HepG2 (cell line): ENCODE measurements at regions not wholly inside any gene's neighbourhood (a gene's known extent, or its start where the extent isn't known, plus 50 kb on each side); places are given as distances from the start of the nearest gene placed in this dataset.

Experiments
- DMAP1 ChIP-seq: IDR thresholded peaks from 2 replicates; pipeline ENCODE4 v1.6.1; 2016
- DPF2 ChIP-seq: sonication (generic); formaldehyde crosslinking; IDR thresholded peaks from 2 replicates; pipeline ENCODE4 v1.4.0; 2020; ENCODE audit warnings: mild to moderate bottlenecking, low read depth, missing genetic modification reagents, borderline replicate concordance
- EEA1 ChIP-seq: sonication (generic); formaldehyde crosslinking; IDR thresholded peaks from 2 replicates; pipeline ENCODE4 v1.5.1; 2020; ENCODE audit warnings: mild to moderate bottlenecking, missing genetic modification reagents, borderline replicate concordance
- NCOA2 ChIP-seq: sonication (generic); formaldehyde crosslinking; IDR thresholded peaks from 2 replicates; pipeline ENCODE4 v1.8.0; 2022; ENCODE audit warnings: inconsistent platforms
- PHF8 ChIP-seq: sonication (generic); formaldehyde crosslinking; IDR thresholded peaks from 2 replicates; pipeline ENCODE4 v1.5.0; 2020; ENCODE audit warnings: missing genetic modification reagents
- RFX3 ChIP-seq: IDR thresholded peaks from 2 replicates; pipeline ENCODE4 v1.6.1; 2016; ENCODE audit warnings: missing biosample characterization, missing genetic modification reagents
- SIN3A ChIP-seq: IDR thresholded peaks from 2 replicates; pipeline ENCODE4 v1.6.1; 2011; ENCODE audit warnings: low read depth, mild to moderate bottlenecking, control low read depth, low read length, borderline replicate concordance
- SIX1 ChIP-seq: sonication (generic); formaldehyde crosslinking; IDR thresholded peaks from 2 replicates; pipeline ENCODE4 v1.4.0; 2020; ENCODE audit warnings: missing genetic modification reagents, borderline replicate concordance
- SSRP1 ChIP-seq: IDR thresholded peaks from 2 replicates; pipeline ENCODE4 v1.6.1; 2016; ENCODE audit warnings: control low read depth
- TGIF2 ChIP-seq: IDR thresholded peaks from 2 replicates; pipeline ENCODE4 v1.6.1; 2016; ENCODE audit warnings: control low read depth, missing compliant biosample characterization
- YEATS2 ChIP-seq: sonication (generic); formaldehyde crosslinking; IDR thresholded peaks from 2 replicates; pipeline ENCODE4 v1.4.0; 2020; ENCODE audit warnings: missing genetic modification reagents, borderline replicate concordance
- ZC3H4 ChIP-seq: sonication (generic); formaldehyde crosslinking; IDR thresholded peaks from 2 replicates; pipeline ENCODE4 v1.4.0; 2020; ENCODE audit warnings: missing genetic modification reagents, borderline replicate concordance
- ZNF17 ChIP-seq: sonication (generic); formaldehyde crosslinking; IDR thresholded peaks from 2 replicates; pipeline ENCODE4 v1.5.0; 2020; ENCODE audit warnings: mild to moderate bottlenecking, missing genetic modification reagents
- ZNF331 ChIP-seq: sonication (generic); formaldehyde crosslinking; IDR thresholded peaks from 2 replicates; pipeline ENCODE4 v1.4.0; 2020; ENCODE audit warnings: missing genetic modification reagents
- ZNF468 ChIP-seq: sonication (generic); formaldehyde crosslinking; IDR thresholded peaks from 2 replicates; pipeline ENCODE4 v1.8.0; 2022; ENCODE audit warnings: mild to moderate bottlenecking, moderate library complexity, missing genetic modification reagents
- ZNF549 ChIP-seq: sonication (generic); formaldehyde crosslinking; IDR thresholded peaks from 2 replicates; pipeline ENCODE4 v1.5.0; 2020; ENCODE audit warnings: missing genetic modification reagents
- ZNF572 ChIP-seq: sonication (generic); formaldehyde crosslinking; IDR thresholded peaks from 2 replicates; pipeline ENCODE4 v1.5.1; 2020; ENCODE audit warnings: mild to moderate bottlenecking, missing genetic modification reagents
- ZNF598 ChIP-seq: sonication (generic); formaldehyde crosslinking; IDR thresholded peaks from 2 replicates; pipeline ENCODE4 v1.5.1; 2020; ENCODE audit warnings: mild to moderate bottlenecking, missing genetic modification reagents, borderline replicate concordance
- ZNF644 ChIP-seq: IDR thresholded peaks from 2 replicates; pipeline ENCODE4 v1.6.1; 2016; ENCODE audit warnings: low read depth
- ZNF75D ChIP-seq: sonication (generic); formaldehyde crosslinking; IDR thresholded peaks from 2 replicates; pipeline ENCODE4 v1.8.1; 2023; ENCODE audit warnings: missing genetic modification reagents, mild to moderate bottlenecking, borderline replicate concordance
- ZNF761 ChIP-seq: sonication (generic); formaldehyde crosslinking; conservative IDR thresholded peaks from 2 replicates; pipeline ENCODE4 v1.4.0; 2020; ENCODE audit warnings: mild to moderate bottlenecking, missing genetic modification reagents
- TF ChIP-seq, protein P1 (sequence below): sonication (generic); formaldehyde crosslinking; IDR thresholded peaks from 2 replicates; pipeline ENCODE4 v1.4.0; 2020; ENCODE audit warnings: mild to moderate bottlenecking, missing genetic modification reagents
- TF ChIP-seq, protein P2 (sequence below): sonication (generic); formaldehyde crosslinking; IDR thresholded peaks from 2 replicates; pipeline ENCODE4 v1.4.0; 2020; ENCODE audit warnings: missing genetic modification reagents; ENCODE audit errors: not compliant biosample characterization
- TF ChIP-seq, protein P3 (sequence below): sonication (generic); formaldehyde crosslinking; IDR thresholded peaks from 2 replicates; pipeline ENCODE4 v1.4.0; 2020; ENCODE audit warnings: missing genetic modification reagents
- TF ChIP-seq, protein P4 (sequence below), 2 experiments: IDR thresholded peaks; 2 replicates each; pipeline ENCODE4 v1.6.1; 2011 to 2012; ENCODE audit warnings: low read length in 2 of 2, borderline replicate concordance in 1 of 2, low read depth in 1 of 2, mild to moderate bottlenecking in 1 of 2, moderate library complexity in 1 of 2

DNA sequence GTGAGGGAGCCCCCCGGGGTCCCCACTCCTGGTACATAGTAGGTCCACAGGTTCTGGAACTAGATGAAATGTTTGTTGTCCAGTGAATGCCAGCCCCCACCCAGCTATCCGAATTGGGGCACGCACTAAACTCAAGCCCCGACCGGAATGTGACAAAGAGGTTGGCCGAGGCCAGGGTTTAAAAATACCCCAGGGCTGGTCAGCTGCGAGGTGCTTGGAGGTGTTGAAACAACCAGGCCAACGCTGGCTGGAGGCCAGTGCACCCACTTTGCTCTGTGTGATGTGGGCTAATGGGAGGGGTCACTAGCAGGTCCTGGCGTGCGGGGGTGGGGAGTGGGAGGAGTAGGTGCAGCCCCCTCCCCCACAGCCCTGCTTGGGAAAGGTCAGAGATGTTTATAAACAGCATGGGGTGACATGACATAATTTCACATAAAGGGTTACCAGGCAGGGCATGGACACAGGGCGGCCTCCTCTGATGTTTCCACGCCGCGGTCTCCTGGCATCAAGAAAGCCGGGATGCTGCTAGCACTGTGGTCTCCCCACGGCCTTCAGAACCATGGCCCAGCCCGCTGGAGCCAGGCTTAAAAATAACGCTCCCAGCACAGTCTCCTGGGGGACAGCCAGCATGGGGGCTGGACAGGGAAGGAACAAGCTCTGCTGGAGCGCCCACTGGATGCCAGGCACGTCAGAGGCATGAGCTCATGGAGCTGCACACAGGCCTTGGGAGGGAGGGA is 111.2 kb upstream of the PTPN1 start (continued):
- TF ChIP-seq, protein P1, sequence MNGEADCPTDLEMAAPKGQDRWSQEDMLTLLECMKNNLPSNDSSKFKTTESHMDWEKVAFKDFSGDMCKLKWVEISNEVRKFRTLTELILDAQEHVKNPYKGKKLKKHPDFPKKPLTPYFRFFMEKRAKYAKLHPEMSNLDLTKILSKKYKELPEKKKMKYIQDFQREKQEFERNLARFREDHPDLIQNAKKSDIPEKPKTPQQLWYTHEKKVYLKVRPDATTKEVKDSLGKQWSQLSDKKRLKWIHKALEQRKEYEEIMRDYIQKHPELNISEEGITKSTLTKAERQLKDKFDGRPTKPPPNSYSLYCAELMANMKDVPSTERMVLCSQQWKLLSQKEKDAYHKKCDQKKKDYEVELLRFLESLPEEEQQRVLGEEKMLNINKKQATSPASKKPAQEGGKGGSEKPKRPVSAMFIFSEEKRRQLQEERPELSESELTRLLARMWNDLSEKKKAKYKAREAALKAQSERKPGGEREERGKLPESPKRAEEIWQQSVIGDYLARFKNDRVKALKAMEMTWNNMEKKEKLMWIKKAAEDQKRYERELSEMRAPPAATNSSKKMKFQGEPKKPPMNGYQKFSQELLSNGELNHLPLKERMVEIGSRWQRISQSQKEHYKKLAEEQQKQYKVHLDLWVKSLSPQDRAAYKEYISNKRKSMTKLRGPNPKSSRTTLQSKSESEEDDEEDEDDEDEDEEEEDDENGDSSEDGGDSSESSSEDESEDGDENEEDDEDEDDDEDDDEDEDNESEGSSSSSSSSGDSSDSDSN (CRISPR knock-in tag): peak; percentile 87
- TF ChIP-seq ZNF598: no peak
- TF ChIP-seq, protein P2, sequence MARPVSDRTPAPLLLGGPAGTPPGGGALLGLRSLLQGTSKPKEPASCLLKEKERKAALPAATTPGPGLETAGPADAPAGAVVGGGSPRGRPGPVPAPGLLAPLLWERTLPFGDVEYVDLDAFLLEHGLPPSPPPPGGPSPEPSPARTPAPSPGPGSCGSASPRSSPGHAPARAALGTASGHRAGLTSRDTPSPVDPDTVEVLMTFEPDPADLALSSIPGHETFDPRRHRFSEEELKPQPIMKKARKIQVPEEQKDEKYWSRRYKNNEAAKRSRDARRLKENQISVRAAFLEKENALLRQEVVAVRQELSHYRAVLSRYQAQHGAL (CRISPR knock-in tag): no peak
- peak; percentile 63 for TF ChIP-seq PHF8 (CRISPR knock-in tag)
- TF ChIP-seq ZNF468 (CRISPR knock-in tag): no peak
- no peak for TF ChIP-seq SSRP1 (CRISPR knock-in tag)
- no peak for TF ChIP-seq ZNF572 (CRISPR knock-in tag)
- TF ChIP-seq NCOA2 (CRISPR knock-in tag): peak; percentile 100
- peak; percentile 87; the same call in 1 of the 2 replicates for TF ChIP-seq YEATS2 (CRISPR knock-in tag)
- peak; percentile 92 for TF ChIP-seq ZNF761
- TF ChIP-seq ZC3H4: no peak
- peak; percentile 92 for TF ChIP-seq DPF2 (CRISPR knock-in tag)
- no peak for TF ChIP-seq ZNF549
- peak; percentile 91 for TF ChIP-seq TGIF2
- TF ChIP-seq ZNF17: no peak
- TF ChIP-seq, protein P3, sequence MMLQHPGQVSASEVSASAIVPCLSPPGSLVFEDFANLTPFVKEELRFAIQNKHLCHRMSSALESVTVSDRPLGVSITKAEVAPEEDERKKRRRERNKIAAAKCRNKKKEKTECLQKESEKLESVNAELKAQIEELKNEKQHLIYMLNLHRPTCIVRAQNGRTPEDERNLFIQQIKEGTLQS (CRISPR knock-in tag): peak; percentile 82
- TF ChIP-seq, protein P4, sequence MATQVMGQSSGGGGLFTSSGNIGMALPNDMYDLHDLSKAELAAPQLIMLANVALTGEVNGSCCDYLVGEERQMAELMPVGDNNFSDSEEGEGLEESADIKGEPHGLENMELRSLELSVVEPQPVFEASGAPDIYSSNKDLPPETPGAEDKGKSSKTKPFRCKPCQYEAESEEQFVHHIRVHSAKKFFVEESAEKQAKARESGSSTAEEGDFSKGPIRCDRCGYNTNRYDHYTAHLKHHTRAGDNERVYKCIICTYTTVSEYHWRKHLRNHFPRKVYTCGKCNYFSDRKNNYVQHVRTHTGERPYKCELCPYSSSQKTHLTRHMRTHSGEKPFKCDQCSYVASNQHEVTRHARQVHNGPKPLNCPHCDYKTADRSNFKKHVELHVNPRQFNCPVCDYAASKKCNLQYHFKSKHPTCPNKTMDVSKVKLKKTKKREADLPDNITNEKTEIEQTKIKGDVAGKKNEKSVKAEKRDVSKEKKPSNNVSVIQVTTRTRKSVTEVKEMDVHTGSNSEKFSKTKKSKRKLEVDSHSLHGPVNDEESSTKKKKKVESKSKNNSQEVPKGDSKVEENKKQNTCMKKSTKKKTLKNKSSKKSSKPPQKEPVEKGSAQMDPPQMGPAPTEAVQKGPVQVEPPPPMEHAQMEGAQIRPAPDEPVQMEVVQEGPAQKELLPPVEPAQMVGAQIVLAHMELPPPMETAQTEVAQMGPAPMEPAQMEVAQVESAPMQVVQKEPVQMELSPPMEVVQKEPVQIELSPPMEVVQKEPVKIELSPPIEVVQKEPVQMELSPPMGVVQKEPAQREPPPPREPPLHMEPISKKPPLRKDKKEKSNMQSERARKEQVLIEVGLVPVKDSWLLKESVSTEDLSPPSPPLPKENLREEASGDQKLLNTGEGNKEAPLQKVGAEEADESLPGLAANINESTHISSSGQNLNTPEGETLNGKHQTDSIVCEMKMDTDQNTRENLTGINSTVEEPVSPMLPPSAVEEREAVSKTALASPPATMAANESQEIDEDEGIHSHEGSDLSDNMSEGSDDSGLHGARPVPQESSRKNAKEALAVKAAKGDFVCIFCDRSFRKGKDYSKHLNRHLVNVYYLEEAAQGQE (IDR thresholded peaks at IDR 0.05; ENCODE audit: borderline replicate concordance in 1 of 2, low read depth in 1 of 2, low read length in 2 of 2): peak in 1 of 2 experiments; percentile 79; a peak in 1 of 4 replicates
- peak; percentile 67; the same call in 1 of the 2 replicates for TF ChIP-seq RFX3
- TF ChIP-seq SIX1 (CRISPR knock-in tag): peak; percentile 96
- TF ChIP-seq SIN3A: no peak
- no peak for TF ChIP-seq ZNF75D
- peak; percentile 89 for TF ChIP-seq ZNF331 (CRISPR knock-in tag)
- no peak for TF ChIP-seq EEA1 (CRISPR knock-in tag)
- TF ChIP-seq DMAP1: peak; percentile 88
- peak; percentile 83 for TF ChIP-seq ZNF644
